Thyroid gland (tissue), 4 donors: ENCODE measurements at regions not wholly inside any gene's neighbourhood (a gene's known extent, or its start where the extent isn't known, plus 50 kb on each side); places are given as distances from the start of the nearest gene placed in this dataset.

Experiments used
- DNase-seq, 2 donors: peaks; one replicate each; pipeline ENCODE4 v3.0.0-alpha.2; 2019
- H3K27ac ChIP-seq, 3 donors: fragments of 200-600 bp; sonication (generic); 1 replicate in 2 of 3; 2 replicates in 1 of 3; pipeline ENCODE4 v1.5.1; 2016 to 2019; ENCODE audit warnings: mild to moderate bottlenecking in 1 of 3, moderate library complexity in 1 of 3
- H3K27me3 ChIP-seq: fragments of 200-600 bp; sonication (generic); one replicate; pipeline ENCODE4 v1.5.1; 2019
- H3K36me3 ChIP-seq, 2 donors: fragments of 200-600 bp; sonication (generic); one replicate each; pipeline ENCODE4 v1.5.1; 2016 to 2019
- H3K4me1 ChIP-seq, 2 donors: fragments of 200-600 bp; sonication (generic); one replicate each; pipeline ENCODE4 v1.5.1; 2017 to 2019
- H3K4me3 ChIP-seq, 3 donors: fragments of 200-600 bp; sonication (generic); replicated peaks in 1 of 3; 1 replicate in 2 of 3; 2 replicates in 1 of 3; pipeline ENCODE4 v1.5.1; 2016; ENCODE audit warnings: mild to moderate bottlenecking in 1 of 3
- H3K9me3 ChIP-seq: fragments of 200-600 bp; sonication (generic); one replicate; pipeline ENCODE4 v1.5.1; 2017
- POLR2A ChIP-seq, 2 donors: fragments of 450-650 bp; IDR thresholded peaks; one replicate each; pipeline ENCODE4 v1.6.1; 2017; ENCODE audit warnings: antibody characterized with exemption in 2 of 2, mild to moderate bottlenecking in 2 of 2, moderate library complexity in 1 of 2
- WGBS, 2 donors: methylation state at CpG; one replicate each; pipeline ENCODE4 v1.1.5; 2017; 5-methylcytosine and 5-hydroxymethylcytosine counted together
- intact Hi-C: fragments of 100-400 bp; cut with DNase I; formaldehyde crosslinking; loops from one replicate; pipeline ENCODE4 v1.15.1; 2023
- TF ChIP-seq, protein P1 (sequence below), 6 experiments: fragments of 200-600 bp in 3 of 6; fragments of 450-650 bp in 3 of 6; sonication (generic) in 3 of 6; IDR thresholded peaks; one replicate each; pipeline ENCODE4 v1.5.1; 2016 to 2019; ENCODE audit warnings: antibody characterized with exemption in 6 of 6, mild to moderate bottlenecking in 2 of 6, inconsistent platforms in 1 of 6, moderate library complexity in 1 of 6

DNA sequence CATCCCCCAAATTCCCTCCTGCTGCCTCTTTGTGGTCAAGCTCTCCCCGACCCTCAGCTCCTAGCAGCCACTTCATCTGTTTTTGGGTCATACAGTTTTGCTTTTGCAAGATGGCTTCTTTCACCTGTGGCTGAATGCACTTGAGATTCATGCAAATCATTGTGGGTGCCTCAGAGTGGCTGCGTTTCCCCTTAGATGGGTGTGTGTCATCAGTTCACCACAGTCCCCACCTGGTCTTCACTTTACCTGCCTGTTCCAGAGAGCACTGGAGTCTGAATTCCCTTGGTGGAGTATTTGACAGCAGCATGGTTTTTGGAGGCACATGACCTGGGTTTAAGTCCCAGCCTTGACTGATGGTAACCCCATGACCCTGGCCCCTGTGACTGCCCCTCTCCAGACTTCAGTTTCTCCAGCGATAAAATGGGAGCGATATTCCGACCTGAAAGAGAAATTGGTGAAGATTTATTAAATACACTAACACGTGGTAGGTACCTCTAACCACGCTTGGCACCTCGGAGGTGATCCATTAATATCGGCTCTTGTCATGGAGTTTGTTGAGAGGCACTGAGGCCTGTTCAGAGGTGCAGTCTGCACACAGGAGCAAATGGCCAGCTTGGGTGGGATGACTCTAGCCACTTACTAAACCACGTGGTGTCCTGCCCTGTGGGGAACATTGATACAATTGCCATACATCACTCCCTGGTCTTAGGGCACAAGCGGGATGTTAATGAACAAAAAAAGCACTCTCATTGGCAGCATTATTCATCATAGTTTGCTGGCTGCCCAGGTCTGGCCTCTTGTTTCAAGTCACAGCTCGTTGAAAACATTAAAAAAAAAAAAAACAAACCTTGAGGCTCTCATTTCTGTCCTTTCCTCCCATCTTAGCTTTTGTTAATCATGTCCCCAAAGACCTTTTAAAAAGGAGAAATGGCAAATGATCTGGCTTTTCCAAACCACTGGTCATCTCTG, 167.2 kb upstream of the KCNG1 start:
- DNase-seq: no peak
- Histone ChIP-seq H3K27me3 (no peaks in the 10 kb centered on the region), H3K4me1 (no peaks in the 10 kb centered on the region), H3K4me3 (no peak overlapping the region), H3K27ac (no peak overlapping the region), H3K9me3 (no peaks in the 10 kb centered on the region), H3K36me3 (no peaks in the 10 kb centered on the region)
- intact Hi-C loops: no loop called here
- WGBS, 2 donors: 70 to 73% methylated on average over 12 of the region's 12 CpGs
- TF ChIP-seq POLR2A (IDR thresholded peaks at IDR 0.05): no peak
- TF ChIP-seq, protein P1, sequence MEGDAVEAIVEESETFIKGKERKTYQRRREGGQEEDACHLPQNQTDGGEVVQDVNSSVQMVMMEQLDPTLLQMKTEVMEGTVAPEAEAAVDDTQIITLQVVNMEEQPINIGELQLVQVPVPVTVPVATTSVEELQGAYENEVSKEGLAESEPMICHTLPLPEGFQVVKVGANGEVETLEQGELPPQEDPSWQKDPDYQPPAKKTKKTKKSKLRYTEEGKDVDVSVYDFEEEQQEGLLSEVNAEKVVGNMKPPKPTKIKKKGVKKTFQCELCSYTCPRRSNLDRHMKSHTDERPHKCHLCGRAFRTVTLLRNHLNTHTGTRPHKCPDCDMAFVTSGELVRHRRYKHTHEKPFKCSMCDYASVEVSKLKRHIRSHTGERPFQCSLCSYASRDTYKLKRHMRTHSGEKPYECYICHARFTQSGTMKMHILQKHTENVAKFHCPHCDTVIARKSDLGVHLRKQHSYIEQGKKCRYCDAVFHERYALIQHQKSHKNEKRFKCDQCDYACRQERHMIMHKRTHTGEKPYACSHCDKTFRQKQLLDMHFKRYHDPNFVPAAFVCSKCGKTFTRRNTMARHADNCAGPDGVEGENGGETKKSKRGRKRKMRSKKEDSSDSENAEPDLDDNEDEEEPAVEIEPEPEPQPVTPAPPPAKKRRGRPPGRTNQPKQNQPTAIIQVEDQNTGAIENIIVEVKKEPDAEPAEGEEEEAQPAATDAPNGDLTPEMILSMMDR (IDR thresholded peaks at IDR 0.05): no peak

DNA sequence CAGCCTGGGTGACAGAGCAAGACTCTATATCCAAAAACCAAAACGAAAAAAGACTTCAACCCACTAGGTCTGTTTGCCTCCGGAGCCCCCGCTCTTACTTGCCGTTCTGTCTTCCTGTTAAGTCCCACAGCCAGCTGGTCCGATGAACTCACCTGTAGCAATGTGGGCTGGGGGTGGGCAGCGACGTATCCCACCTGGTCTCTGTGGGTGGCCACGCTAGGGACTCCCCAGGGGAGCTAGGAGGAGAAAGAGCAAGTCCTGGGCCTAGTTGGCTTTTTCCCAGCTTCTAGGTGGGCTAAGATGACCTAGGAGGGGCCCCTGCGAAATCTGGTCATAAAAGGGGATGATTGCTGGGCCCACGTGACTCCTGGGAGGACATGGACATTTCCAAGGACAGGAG, 166.0 kb upstream of the KCNG1 start:
- H3K4me1 ChIP-seq: no peaks in the 10 kb centered on the region
- H3K27me3 ChIP-seq: no peaks in the 10 kb centered on the region
- H3K27ac ChIP-seq: no peak overlapping the region
- intact Hi-C loops: no loop called here
- no peaks in the 10 kb centered on the region for H3K9me3 ChIP-seq
- 82 to 83% methylated on average over 10 of the region's 10 CpGs for WGBS, 2 donors
- H3K4me3 ChIP-seq: no peak overlapping the region
- no peak for TF ChIP-seq POLR2A (IDR thresholded peaks at IDR 0.05)
- TF ChIP-seq, protein P1 (IDR thresholded peaks at IDR 0.05): no peak
- H3K36me3 ChIP-seq: no peaks in the 10 kb centered on the region
- no peak for DNase-seq

DNA sequence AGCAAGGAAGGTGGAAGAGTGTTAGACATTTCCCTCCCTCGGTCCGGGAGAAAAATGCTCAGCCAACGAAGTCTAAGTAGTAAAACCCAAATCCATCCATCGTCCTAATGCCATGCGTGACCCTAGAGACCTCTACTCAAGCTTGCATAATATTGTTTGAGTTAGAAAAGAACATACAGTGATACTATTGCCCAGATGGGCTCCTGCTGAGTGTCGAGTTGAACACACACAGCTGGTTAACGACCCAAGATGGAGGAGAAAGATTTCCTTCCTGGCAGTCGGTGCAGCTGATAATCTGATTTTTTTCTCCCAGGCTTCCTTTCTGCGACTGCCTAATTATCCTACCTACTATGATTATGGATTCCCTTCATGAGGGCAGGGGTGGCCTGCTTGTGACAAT, 164.4 kb upstream of the KCNG1 start:
- no peak for DNase-seq
- 36 to 51% methylated on average over 9 of the region's 9 CpGs for WGBS, 2 donors
- H3K36me3 ChIP-seq: no peaks in the 10 kb centered on the region
- no peaks in the 10 kb centered on the region for H3K4me1 ChIP-seq
- no peak overlapping the region for H3K4me3 ChIP-seq
- intact Hi-C loops: no loop called here
- H3K9me3 ChIP-seq: no peaks in the 10 kb centered on the region
- H3K27me3 ChIP-seq: no peaks in the 10 kb centered on the region
- no peak overlapping the region for H3K27ac ChIP-seq
- TF ChIP-seq POLR2A (IDR thresholded peaks at IDR 0.05): no peak
- TF ChIP-seq, protein P1 (IDR thresholded peaks at IDR 0.05): no peak

DNA sequence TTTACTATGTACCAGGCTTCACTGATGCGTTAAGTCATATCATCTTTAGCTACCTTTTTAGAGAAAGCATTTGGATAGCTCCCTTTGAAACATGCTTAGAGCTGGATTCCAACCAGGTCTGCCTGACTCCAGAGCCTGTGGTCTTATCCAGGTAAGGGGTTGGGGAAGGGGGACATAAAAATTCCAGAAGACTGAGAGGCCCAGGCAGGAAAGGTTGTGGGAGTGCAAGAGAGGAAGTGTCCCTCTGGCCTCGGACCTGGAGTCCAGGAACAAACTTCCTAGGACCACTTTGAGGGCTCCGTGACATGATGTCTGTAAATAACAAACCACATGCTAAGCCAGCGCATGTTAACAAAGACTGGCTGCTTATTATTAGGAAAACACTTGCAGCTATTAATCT, 163.0 kb upstream of the KCNG1 start:
- intact Hi-C loops: no loop called here

DNA sequence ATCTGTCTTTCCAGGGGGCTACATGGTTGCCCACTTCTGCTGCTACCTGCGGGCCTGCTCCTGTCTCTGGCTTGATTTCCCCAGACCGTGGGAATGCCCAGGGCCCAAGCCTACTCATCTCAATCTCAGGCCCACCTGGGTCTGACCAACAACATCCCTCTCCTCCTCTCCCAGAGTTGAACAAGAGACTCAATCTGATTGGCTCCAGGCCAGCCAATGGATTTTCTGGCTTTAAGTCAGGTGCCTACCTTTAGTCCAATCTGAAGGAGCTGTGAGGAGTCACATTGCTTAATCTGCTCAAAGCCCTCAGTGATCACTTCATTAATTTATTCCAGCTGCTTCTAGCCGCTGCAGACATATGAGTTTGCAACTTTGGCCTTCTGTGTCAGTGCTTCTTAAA, 162.4 kb upstream of the KCNG1 start:
- Histone ChIP-seq H3K4me3 (no peak overlapping the region), H3K27me3 (no peaks in the 10 kb centered on the region), H3K9me3 (no peaks in the 10 kb centered on the region), H3K36me3 (no peaks in the 10 kb centered on the region), H3K27ac (no peak overlapping the region), H3K4me1 (no peaks in the 10 kb centered on the region)
- WGBS, 2 donors: 88% methylated on average over 3 of the region's 3 CpGs
- no peak for DNase-seq
- TF ChIP-seq, protein P1 (IDR thresholded peaks at IDR 0.05): no peak
- no peak for TF ChIP-seq POLR2A (IDR thresholded peaks at IDR 0.05)
- intact Hi-C loops: no loop called here

More for the DNA sequence above, 163.0 kb upstream of the KCNG1 start:
- no peaks in the 10 kb centered on the region for H3K9me3 ChIP-seq
- no peak overlapping the region for H3K4me3 ChIP-seq
- H3K27me3 ChIP-seq: no peaks in the 10 kb centered on the region
- no peak overlapping the region for H3K27ac ChIP-seq
- no peak for DNase-seq
- H3K36me3 ChIP-seq: no peaks in the 10 kb centered on the region
- TF ChIP-seq, protein P1 (IDR thresholded peaks at IDR 0.05): no peak
- no peak for TF ChIP-seq POLR2A (IDR thresholded peaks at IDR 0.05)
- 72 to 74% methylated on average over 4 of the region's 4 CpGs for WGBS, 2 donors
- no peaks in the 10 kb centered on the region for H3K4me1 ChIP-seq
